ENCODE measurements at regions not wholly inside any gene's neighbourhood (a gene's known extent, or its start where the extent isn't known, plus 50 kb on each side); places are given as distances from the start of the nearest gene placed in this dataset.

- 93% methylated on average over 6 of the region's 13 CpGs for WGBS (ENCODE audit: insufficient coverage)
- Histone ChIP-seq H3K9me3 (ENCODE audit: control extremely low read depth in 1 of 5, control insufficient read depth in 4 of 5, insufficient read depth in 2 of 5, low read depth in 1 of 5, low read length in 4 of 5) (peaks cover 0 to 13% (median 2%) of the 10 kb centered on the region in 5 experiments), H3K36me3 (ENCODE audit: control insufficient read depth in 4 of 4, insufficient read depth in 4 of 4, low read length in 3 of 4) (no peaks in the 10 kb centered on the region), H3K4me1 (ENCODE audit: control extremely low read depth in 1 of 4, control insufficient read depth in 4 of 4, insufficient read depth in 4 of 4, low read length in 3 of 4) (no peaks in the 10 kb centered on the region), H3K27me3 (replicated peaks in 2 of 5; ENCODE audit: control insufficient read depth in 4 of 5, insufficient read depth in 5 of 5, low read length in 4 of 5) (peaks cover 0 to 4% (median 0%) of the 10 kb centered on the region in 5 experiments), H3K27ac (ENCODE audit: insufficient read depth in 1 of 2, low read depth in 1 of 2, low read length in 2 of 2, poor library complexity in 1 of 2, severe bottlenecking in 2 of 2) (no peak overlapping the region), H3K4me3 (ENCODE audit: control insufficient read depth in 1 of 7, extremely low read depth in 1 of 7, insufficient read depth in 4 of 7, low read depth in 2 of 7, low read length in 6 of 7) (no peak overlapping the region)
- POLR2A ChIA-PET = no interaction called here
- DNase-seq = no peak
- CTCF ChIA-PET = no interaction called here
Measured at GRCh38 chr10:118977835-118978234, 51.7 kb upstream of the NANOS1 start.

DNA sequence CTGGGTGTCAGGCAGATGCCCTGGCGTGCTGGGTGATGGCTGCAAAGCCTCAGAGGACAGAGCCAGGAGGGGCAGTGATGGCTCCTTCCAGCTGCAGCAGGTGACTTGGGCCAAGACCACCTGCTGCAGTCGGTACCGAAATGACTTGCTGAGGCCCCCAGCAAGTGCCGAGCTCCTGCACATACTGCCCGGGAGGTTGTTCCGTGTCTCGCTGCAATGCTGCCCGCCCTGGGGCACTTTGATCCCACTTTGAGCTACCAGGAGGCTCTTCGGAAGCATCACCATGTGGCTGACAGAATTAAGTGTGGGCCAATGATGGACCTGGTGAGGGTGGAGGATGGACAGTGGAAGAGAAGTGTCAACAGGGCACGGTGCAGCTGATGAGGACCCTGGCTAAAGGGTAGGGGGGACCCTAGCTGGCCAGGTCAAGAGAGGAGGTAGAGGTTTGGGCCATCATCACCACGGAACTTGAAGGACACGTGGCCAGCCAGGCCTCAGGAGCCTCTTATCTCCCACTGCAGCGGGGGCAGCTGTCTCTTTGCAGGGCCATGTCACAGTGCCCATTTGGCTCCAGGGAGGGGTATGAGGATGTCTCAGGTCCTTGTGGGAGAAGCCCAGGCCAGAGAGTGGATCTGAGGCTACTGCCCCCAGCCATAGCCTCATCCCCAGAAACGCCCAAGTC lies 51.1 kb upstream of the NANOS1 start:
- peaks cover 0 to 5% (median 0%) of the 10 kb centered on the region in 4 experiments for H3K4me1 ChIP-seq (ENCODE audit: control extremely low read depth in 1 of 4, control insufficient read depth in 4 of 4, insufficient read depth in 4 of 4, low read length in 3 of 4)
- peaks cover 0 to 10% (median 2%) of the 10 kb centered on the region in 5 experiments for H3K9me3 ChIP-seq (ENCODE audit: control extremely low read depth in 1 of 5, control insufficient read depth in 4 of 5, insufficient read depth in 2 of 5, low read depth in 1 of 5, low read length in 4 of 5)
- no peaks in the 10 kb centered on the region for H3K36me3 ChIP-seq (ENCODE audit: control insufficient read depth in 4 of 4, insufficient read depth in 4 of 4, low read length in 3 of 4)
- WGBS (ENCODE audit: insufficient coverage) = 88% methylated on average over 12 of the region's 14 CpGs
- no peak overlapping the region for H3K4me3 ChIP-seq (ENCODE audit: control insufficient read depth in 1 of 7, extremely low read depth in 1 of 7, insufficient read depth in 4 of 7, low read depth in 2 of 7, low read length in 6 of 7)
- ChIA-PET POLR2A (no interaction called here), CTCF (no interaction called here)
- peaks cover 0 to 4% (median 0%) of the 10 kb centered on the region in 5 experiments for H3K27me3 ChIP-seq (replicated peaks in 2 of 5; ENCODE audit: control insufficient read depth in 4 of 5, insufficient read depth in 5 of 5, low read length in 4 of 5)
- H3K27ac ChIP-seq (ENCODE audit: insufficient read depth in 1 of 2, low read depth in 1 of 2, low read length in 2 of 2, poor library complexity in 1 of 2, severe bottlenecking in 2 of 2) = no peak overlapping the region
- no peak for DNase-seq

DNA sequence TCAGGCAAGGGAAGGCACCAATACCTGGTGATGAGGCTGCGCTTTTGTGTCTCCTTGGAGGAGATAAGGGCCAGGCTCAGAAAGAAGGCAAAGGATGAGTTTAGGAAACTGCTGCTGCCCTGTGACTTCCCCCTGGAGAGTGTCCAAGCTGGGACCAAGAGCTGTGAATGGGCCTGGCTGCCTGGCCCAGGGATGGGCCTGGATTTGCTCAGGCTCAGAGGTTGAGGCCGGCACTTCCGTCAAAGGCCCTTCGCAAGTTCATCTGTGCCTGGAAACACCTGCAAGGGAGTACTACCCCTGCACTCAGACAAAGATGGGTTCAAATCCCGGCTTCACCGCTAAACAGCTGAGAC lies 50.5 kb upstream of the NANOS1 start:
- no peak overlapping the region for H3K4me3 ChIP-seq (ENCODE audit: control insufficient read depth in 1 of 7, extremely low read depth in 1 of 7, insufficient read depth in 4 of 7, low read depth in 2 of 7, low read length in 6 of 7)
- H3K27ac ChIP-seq (ENCODE audit: insufficient read depth in 1 of 2, low read depth in 1 of 2, low read length in 2 of 2, poor library complexity in 1 of 2, severe bottlenecking in 2 of 2) = no peak overlapping the region
- H3K9me3 ChIP-seq (ENCODE audit: control extremely low read depth in 1 of 5, control insufficient read depth in 4 of 5, insufficient read depth in 2 of 5, low read depth in 1 of 5, low read length in 4 of 5) = peaks cover 0 to 5% (median 0%) of the 10 kb centered on the region in 5 experiments
- no peaks in the 10 kb centered on the region for H3K36me3 ChIP-seq (ENCODE audit: control insufficient read depth in 4 of 4, insufficient read depth in 4 of 4, low read length in 3 of 4)
- ChIA-PET CTCF (no interaction called here), POLR2A (no interaction called here)
- peaks cover 0 to 3% (median 0%) of the 10 kb centered on the region in 5 experiments for H3K27me3 ChIP-seq (replicated peaks in 2 of 5; ENCODE audit: control insufficient read depth in 4 of 5, insufficient read depth in 5 of 5, low read length in 4 of 5)
- WGBS (ENCODE audit: insufficient coverage) = 97% methylated on average over 6 of the region's 6 CpGs
- peaks cover 0 to 7% (median 0%) of the 10 kb centered on the region in 4 experiments for H3K4me1 ChIP-seq (ENCODE audit: control extremely low read depth in 1 of 4, control insufficient read depth in 4 of 4, insufficient read depth in 4 of 4, low read length in 3 of 4)
- no peak for DNase-seq

GRCh38 chr10:118979661-118980060 lies 49.9 kb upstream of the NANOS1 start:
- no peak overlapping the region for H3K4me3 ChIP-seq (ENCODE audit: control insufficient read depth in 1 of 7, extremely low read depth in 1 of 7, insufficient read depth in 4 of 7, low read depth in 2 of 7, low read length in 6 of 7)

More at GRCh38 chr10:118979661-118980060, 49.9 kb upstream of the NANOS1 start:
- peaks cover 0 to 7% (median 0%) of the 10 kb centered on the region in 4 experiments for H3K4me1 ChIP-seq (ENCODE audit: control extremely low read depth in 1 of 4, control insufficient read depth in 4 of 4, insufficient read depth in 4 of 4, low read length in 3 of 4)
- H3K27ac ChIP-seq (ENCODE audit: insufficient read depth in 1 of 2, low read depth in 1 of 2, low read length in 2 of 2, poor library complexity in 1 of 2, severe bottlenecking in 2 of 2) = no peak overlapping the region
- no peak for DNase-seq
- peaks cover 0 to 3% (median 0%) of the 10 kb centered on the region in 5 experiments for H3K9me3 ChIP-seq (ENCODE audit: control extremely low read depth in 1 of 5, control insufficient read depth in 4 of 5, insufficient read depth in 2 of 5, low read depth in 1 of 5, low read length in 4 of 5)
- H3K27me3 ChIP-seq (replicated peaks in 2 of 5; ENCODE audit: control insufficient read depth in 4 of 5, insufficient read depth in 5 of 5, low read length in 4 of 5) = peaks cover 0 to 2% (median 0%) of the 10 kb centered on the region in 5 experiments
- POLR2A ChIA-PET = no interaction called here
- 95% methylated on average over 8 of the region's 8 CpGs for WGBS (ENCODE audit: insufficient coverage)
- H3K36me3 ChIP-seq (ENCODE audit: control insufficient read depth in 4 of 4, insufficient read depth in 4 of 4, low read length in 3 of 4) = no peaks in the 10 kb centered on the region
- CTCF ChIA-PET = no interaction called here

Measured in common myeloid progenitor, CD34-positive (primary cell).